IPS-18a (cell line): ENCODE measurements at regions not wholly inside any gene's neighbourhood (a gene's known extent, or its start where the extent isn't known, plus 50 kb on each side); places are given as distances from the start of the nearest gene placed in this dataset.
"Not testable (repeated sequence)": the region's sequence is repeated elsewhere in the genome, so short reads cannot be mapped to it uniquely, and the experiment has no call there.

Experiments used
- H3K27ac ChIP-seq: one replicate; pipeline ENCODE4 v1.5.1; 2013; ENCODE audit warnings: low read length
- H3K27me3 ChIP-seq: one replicate; pipeline ENCODE4 v1.6.1; 2013; ENCODE audit warnings: mild to moderate bottlenecking, low read length; ENCODE audit not compliant: control insufficient read depth, insufficient read depth
- H3K36me3 ChIP-seq: one replicate; pipeline ENCODE4 v1.6.1; 2013; ENCODE audit warnings: low read depth, low read length; ENCODE audit not compliant: control insufficient read depth
- H3K4me1 ChIP-seq: one replicate; pipeline ENCODE4 v1.6.1; 2013; ENCODE audit warnings: low read depth, low read length; ENCODE audit not compliant: control insufficient read depth
- H3K4me3 ChIP-seq: one replicate; pipeline ENCODE4 v1.5.1; 2013; ENCODE audit warnings: low read length
- H3K9ac ChIP-seq: one replicate; pipeline ENCODE4 v1.6.1; 2013; ENCODE audit warnings: mild to moderate bottlenecking, low read length, moderate library complexity
- H3K9me3 ChIP-seq: one replicate; pipeline ENCODE4 v1.6.1; 2013; ENCODE audit warnings: low read depth, low read length; ENCODE audit not compliant: control insufficient read depth

DNA sequence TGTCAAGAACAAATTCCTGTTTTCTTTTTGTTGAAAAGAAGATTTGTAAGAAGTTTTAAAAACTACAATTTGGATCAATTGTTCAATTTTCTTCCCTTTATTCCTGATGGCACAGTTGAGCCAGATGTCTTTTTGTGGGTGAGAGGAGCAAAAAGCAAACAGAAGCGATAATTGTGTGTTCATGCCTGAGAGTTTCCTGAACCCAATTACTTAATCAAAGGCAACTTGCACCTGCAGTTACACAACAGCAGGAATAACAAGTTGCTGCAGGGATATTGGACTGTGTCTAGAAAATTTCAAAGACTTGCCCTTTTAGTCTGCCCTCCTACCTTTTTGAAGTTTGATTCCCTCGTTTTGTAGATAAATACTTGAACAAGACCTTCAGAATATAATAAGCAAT, 383.6 kb downstream of the DSEL start:
- no peaks in the 10 kb centered on the region for H3K36me3 ChIP-seq

DNA sequence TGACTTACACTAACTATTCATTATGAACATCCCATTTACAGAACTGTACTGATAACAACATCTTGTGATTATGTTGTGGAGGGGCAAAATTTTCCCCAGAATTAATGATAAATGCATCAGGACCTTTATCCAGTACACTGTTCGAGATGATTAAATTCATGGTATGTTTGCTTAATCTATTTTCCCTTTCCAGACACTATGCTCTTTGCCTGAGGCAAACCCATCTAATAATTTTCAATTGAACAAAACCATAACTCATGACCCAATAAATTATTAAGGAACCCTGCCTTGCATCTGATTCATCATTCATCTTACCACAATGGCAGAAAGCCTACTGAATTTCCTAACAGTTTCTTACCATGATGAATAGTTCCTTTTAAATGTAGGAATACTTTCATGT, 385.0 kb downstream of the DSEL start:
- H3K9me3 ChIP-seq = no peaks in the 10 kb centered on the region
- no peaks in the 10 kb centered on the region for H3K4me1 ChIP-seq
- no peaks in the 10 kb centered on the region for H3K27me3 ChIP-seq
- no peak overlapping the region for H3K4me3 ChIP-seq
- no peaks in the 10 kb centered on the region for H3K36me3 ChIP-seq
- no peak overlapping the region for H3K9ac ChIP-seq
- no peak overlapping the region for H3K27ac ChIP-seq

More for the DNA sequence above, 383.6 kb downstream of the DSEL start:
- H3K27me3 ChIP-seq = no peaks in the 10 kb centered on the region
- no peak overlapping the region for H3K4me3 ChIP-seq
- no peak overlapping the region for H3K27ac ChIP-seq
- no peak overlapping the region for H3K9ac ChIP-seq
- no peaks in the 10 kb centered on the region for H3K4me1 ChIP-seq
- H3K9me3 ChIP-seq = no peaks in the 10 kb centered on the region

DNA sequence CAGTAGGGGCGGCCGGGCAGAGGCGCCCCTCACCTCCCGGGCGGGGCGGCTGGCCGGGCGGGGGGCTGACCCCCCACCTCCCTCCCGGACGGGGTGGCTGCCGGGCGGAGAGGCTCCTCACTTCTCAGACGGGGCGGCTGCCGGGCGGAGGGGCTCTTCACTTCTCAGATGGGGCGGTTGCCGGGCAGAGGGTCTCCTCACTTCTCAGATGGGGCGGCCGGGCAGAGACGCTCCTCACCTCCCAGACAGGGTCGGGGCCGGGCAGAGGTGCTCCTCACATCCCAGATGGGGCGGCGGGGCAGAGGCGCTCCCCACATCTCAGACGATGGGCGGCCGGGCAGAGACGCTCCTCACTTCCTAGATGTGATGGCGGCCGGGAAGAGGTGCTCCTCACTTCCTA, 389.8 kb downstream of the DSEL start:
- not testable (repeated sequence) for H3K36me3 ChIP-seq, H3K9ac ChIP-seq, H3K4me3 ChIP-seq, H3K4me1 ChIP-seq, H3K27ac ChIP-seq, H3K9me3 ChIP-seq, H3K27me3 ChIP-seq

DNA sequence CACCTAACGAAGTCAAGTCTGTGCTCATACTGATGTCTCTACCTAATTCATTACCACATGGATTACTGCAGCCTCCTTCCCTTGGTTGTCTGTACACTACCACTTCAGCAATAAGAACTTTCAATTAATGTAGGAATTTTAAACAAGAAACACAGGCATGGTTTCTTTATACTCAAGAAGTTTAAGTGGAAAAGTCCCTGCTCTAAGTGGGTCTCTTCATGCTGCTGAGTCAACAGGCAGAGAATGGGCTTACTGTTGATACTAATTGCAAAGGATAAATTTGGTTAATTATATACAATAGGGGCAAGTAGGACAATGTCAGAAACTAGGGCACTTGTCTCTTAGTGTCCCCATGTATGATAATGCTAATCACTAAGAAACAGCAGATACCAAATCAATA, 392.6 kb downstream of the DSEL start:
- Histone ChIP-seq H3K4me1 (no peaks in the 10 kb centered on the region), H3K9me3 (no peaks in the 10 kb centered on the region), H3K27ac (no peak overlapping the region), H3K36me3 (no peaks in the 10 kb centered on the region), H3K4me3 (no peak overlapping the region), H3K27me3 (no peaks in the 10 kb centered on the region), H3K9ac (no peak overlapping the region)

DNA sequence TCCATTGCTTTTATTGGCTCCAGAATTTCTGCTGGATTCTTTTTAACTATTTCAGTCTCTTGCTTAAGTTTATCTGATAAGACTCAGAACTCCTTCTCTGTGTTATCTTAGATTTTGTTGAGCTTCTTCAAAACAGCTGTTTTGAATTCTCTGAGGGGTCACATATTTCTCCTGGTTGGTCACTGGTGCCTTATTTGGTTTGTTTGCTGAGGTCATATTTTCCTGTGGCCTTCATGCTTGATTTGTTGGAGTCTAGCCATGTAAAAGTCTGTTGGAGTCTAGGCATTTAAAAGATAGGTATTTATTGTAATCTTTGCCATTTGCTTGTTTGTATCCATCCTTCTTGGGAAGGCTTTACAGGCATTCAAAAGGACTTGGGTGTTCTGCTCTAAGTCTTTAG, 398.7 kb downstream of the DSEL start:
- Histone ChIP-seq H3K36me3 (no peaks in the 10 kb centered on the region), H3K27me3 (no peaks in the 10 kb centered on the region), H3K4me1 (no peaks in the 10 kb centered on the region), H3K9ac (no peak overlapping the region), H3K27ac (no peak overlapping the region), H3K4me3 (no peak overlapping the region), H3K9me3 (no peaks in the 10 kb centered on the region)

DNA sequence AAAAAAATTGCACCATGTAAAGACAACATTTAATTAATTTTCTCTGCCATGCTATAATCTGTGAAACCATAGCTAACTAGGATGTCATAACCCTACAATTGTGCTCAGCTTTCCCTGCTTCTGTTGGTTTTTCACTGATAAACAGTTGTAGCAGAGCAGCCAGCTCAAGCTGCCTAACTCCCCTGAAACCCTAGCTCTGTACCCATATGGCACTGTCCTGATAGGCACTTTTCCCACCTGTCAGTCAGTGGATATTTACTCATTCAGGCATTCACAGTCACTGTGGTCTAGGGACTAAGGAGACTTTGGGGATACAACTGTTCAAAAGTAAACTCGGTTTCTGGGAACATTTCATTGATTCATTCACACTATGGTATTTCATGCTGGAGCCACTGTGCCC, 407.0 kb downstream of the DSEL start:
- no peaks in the 10 kb centered on the region for H3K4me1 ChIP-seq
- H3K36me3 ChIP-seq = no peaks in the 10 kb centered on the region
- H3K27ac ChIP-seq = no peak overlapping the region
- no peak overlapping the region for H3K9ac ChIP-seq
- no peaks in the 10 kb centered on the region for H3K9me3 ChIP-seq
- no peaks in the 10 kb centered on the region for H3K27me3 ChIP-seq
- H3K4me3 ChIP-seq = no peak overlapping the region

DNA sequence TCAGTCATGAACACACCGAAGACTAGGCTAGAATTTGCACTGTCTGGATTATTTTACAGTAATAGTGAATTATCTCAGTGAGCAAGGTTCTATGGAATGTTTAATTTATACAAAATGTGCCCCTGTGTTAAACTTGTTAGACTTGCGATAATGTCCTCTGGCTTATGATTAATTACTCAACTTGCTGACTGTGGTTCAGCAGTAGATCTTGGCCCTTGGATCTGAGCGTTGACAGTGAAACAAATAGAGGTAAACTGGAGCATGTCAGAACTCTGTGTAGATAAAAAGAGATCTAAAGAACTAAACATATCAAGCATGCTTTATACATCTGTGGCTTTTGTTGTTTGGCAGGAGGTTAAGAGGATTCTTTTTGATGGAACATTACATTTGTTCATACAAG, 407.6 kb downstream of the DSEL start:
- Histone ChIP-seq H3K4me3 (no peak overlapping the region), H3K4me1 (no peaks in the 10 kb centered on the region), H3K9ac (no peak overlapping the region), H3K9me3 (no peaks in the 10 kb centered on the region), H3K27ac (no peak overlapping the region), H3K27me3 (no peaks in the 10 kb centered on the region), H3K36me3 (no peaks in the 10 kb centered on the region)

DNA sequence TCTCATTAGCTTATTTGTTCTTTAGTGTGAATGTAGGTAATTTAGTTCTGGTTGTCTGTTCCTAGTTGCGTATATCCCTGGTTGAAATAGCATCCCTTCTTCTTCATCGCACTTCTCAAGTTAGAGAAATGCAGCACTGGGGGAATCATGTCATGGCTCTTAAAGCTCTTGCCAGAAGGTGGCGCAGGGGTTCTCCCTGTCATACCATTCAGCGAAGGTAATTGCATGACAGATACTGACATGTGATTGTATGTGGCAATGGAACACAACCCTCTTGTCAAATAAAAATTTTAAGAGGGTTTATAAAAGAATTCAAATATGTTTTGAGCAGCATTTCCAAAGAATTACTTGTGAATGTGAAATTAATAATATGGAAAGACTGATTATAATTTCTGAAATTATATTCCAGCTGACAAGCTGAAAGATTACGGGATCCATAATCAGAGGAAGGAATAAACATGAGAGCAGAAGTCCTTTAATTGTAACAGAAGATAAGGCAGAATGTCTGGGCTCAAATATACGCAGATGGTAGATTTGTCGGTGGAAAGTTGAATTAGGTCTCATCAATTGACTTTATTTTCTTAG, 411.7 kb downstream of the DSEL start:
- Histone ChIP-seq H3K4me1 (no peaks in the 10 kb centered on the region), H3K4me3 (no peak overlapping the region), H3K27ac (no peak overlapping the region), H3K36me3 (no peaks in the 10 kb centered on the region), H3K27me3 (no peaks in the 10 kb centered on the region), H3K9me3 (no peaks in the 10 kb centered on the region), H3K9ac (no peak overlapping the region)

DNA sequence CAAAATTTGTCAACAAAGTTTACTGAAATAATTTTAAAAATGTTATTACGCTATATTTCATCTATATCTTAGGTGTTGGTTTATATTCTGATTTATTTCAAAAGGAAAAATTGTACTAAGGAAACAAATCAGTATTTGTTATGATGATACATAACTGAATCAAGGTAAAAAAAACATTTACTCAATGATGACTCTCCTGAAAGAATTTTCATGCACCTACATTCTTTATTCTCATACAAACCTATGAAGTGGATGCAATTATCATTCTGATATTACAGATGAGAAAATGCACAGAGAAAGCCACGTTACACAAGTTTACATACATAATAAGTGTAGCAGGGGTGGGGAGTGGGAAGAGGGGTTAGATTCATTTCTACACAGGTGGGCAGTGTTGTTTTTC, 422.4 kb downstream of the DSEL start:
- Histone ChIP-seq H3K9me3 (no peaks in the 10 kb centered on the region), H3K9ac (no peak overlapping the region), H3K4me1 (no peaks in the 10 kb centered on the region), H3K27me3 (no peaks in the 10 kb centered on the region), H3K4me3 (no peak overlapping the region), H3K36me3 (no peaks in the 10 kb centered on the region), H3K27ac (no peak overlapping the region)

DNA sequence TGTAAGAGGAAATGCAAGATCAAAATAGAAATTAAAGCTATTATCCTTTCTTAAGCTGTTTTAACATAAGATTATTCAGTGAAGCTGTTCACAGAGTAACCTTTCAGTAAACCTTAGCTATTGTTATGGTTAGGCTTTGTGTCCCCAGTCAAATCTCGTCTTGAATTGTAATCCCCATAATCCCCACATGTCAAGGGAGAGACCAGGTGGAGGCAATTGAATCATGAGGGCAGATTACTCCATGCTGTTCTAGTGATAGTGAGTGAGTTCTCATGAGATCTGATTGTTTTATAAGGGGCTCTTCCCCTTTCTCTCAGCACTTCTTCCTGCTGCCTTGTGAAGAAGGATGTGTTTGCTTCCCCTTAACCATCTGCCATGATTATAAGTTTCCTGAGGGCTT, 424.4 kb downstream of the DSEL start:
- Histone ChIP-seq H3K27me3 (no peaks in the 10 kb centered on the region), H3K4me1 (no peaks in the 10 kb centered on the region), H3K27ac (no peak overlapping the region), H3K9me3 (no peaks in the 10 kb centered on the region), H3K4me3 (no peak overlapping the region), H3K36me3 (no peaks in the 10 kb centered on the region), H3K9ac (no peak overlapping the region)

DNA sequence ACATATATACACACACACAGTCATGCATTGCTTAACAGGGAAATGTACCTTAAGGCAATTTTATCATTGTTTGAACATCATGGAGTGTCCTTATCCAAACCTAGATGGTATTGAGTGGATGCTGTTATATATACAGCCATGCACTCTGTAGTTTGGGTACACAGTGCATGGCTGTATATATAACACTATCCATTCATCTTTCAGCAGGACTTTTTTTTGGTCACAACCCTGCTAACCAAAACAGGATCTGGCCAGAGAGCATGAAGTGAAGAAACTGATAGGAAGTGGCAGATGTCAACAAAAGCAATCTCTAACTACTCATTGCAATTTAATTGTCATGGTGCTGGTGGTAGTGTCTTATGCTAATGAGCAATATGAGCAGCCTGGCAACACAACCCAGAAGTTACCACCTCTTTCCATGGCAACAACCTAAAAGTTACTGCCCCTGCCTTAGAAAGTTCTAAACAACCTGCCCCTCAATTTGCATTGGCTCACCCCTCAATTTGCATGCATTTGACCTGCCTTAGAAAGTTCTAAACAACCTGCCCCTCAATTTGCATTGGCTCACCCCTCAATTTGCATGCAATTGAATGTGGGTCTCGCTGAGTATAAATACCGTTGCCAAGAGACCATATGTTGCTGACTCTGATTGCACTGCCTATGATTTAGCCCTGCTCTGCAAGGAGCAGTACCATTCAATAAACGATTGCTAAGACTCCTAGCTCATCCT, 434.9 kb downstream of the DSEL start:
- H3K36me3 ChIP-seq = no peaks in the 10 kb centered on the region
- H3K9me3 ChIP-seq = no peaks in the 10 kb centered on the region
- H3K27ac ChIP-seq = no peak overlapping the region
- no peak overlapping the region for H3K4me3 ChIP-seq
- no peaks in the 10 kb centered on the region for H3K27me3 ChIP-seq
- no peak overlapping the region for H3K9ac ChIP-seq
- H3K4me1 ChIP-seq = peaks cover 15% of the 10 kb centered on the region

DNA sequence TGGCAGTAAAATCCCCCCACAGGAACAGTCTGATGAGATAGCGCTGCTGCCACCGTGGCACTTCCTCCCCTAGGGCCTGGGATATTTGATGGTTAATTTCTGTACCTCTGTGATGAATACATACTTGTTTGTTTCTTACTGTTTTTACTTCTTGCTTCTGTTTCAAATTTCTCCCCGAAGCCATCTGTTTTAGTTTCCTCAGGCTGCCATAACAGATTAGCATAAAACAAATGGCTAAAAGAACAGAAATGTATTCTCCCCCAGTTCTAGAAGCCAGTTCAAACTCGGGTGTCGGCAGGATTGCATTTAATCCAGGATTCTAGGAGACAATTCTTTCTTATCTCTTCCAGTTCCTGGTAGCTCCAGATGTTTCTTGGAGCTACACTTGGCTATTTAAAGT, 435.9 kb downstream of the DSEL start:
- no peaks in the 10 kb centered on the region for H3K27me3 ChIP-seq
- no peak overlapping the region for H3K9ac ChIP-seq
- H3K4me3 ChIP-seq = no peak overlapping the region
- H3K27ac ChIP-seq = no peak overlapping the region
- H3K36me3 ChIP-seq = no peaks in the 10 kb centered on the region
- no peaks in the 10 kb centered on the region for H3K9me3 ChIP-seq
- H3K4me1 ChIP-seq = peaks cover 15% of the 10 kb centered on the region
